ENCODE measurements at regions not wholly inside any gene's neighbourhood (a gene's known extent, or its start where the extent isn't known, plus 50 kb on each side); places are given as distances from the start of the nearest gene placed in this dataset.
"Not testable (repeated sequence)": the region's sequence is repeated elsewhere in the genome, so short reads cannot be mapped to it uniquely, and the experiment has no call there.

- DNase-seq, result no peak
Measured at GRCh38 chr2:175872721-175873120, 129.3 kb downstream of the LNPK start.

GRCh38 chr2:175872005-175872348, 130.1 kb downstream of the LNPK start:
- DNase-seq, result no peak

DNA sequence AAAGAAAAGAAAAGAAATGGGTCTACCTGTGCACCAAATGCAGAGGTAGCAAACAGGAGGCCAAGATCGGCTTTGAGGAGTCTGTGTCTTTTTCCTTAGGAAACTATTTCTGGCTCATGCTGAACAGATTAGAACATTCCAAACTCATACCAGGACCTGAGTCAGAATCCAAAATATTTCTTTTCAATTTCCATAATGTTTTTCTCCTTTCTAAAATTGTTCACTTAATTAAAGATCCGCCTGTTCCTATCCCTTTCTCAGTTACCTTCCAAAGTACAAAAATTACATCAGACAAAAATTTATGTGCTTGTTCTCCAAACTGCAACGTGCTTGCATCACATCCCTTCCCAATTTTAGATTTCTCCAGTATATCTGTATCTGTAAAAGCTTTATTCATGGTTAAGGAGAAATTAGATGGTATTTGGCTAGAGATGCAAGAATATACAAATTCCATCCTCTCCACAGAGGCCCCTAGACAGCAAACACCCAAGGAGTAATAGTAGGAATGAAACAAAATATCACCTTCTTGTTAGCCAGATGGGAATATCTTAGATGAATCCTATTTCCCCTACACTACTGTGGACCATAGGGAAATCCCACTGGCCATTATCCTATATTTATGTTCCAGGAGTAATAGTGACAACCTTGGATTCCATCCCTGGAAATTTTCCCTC, 130.6 kb downstream of the LNPK start:
- no peak for DNase-seq

GRCh38 chr2:175865716-175866115, 136.4 kb downstream of the LNPK start:
- DNase-seq, result no peak

GRCh38 chr2:175864137-175864850, 137.8 kb downstream of the LNPK start:
- DNase-seq, result no peak

DNA sequence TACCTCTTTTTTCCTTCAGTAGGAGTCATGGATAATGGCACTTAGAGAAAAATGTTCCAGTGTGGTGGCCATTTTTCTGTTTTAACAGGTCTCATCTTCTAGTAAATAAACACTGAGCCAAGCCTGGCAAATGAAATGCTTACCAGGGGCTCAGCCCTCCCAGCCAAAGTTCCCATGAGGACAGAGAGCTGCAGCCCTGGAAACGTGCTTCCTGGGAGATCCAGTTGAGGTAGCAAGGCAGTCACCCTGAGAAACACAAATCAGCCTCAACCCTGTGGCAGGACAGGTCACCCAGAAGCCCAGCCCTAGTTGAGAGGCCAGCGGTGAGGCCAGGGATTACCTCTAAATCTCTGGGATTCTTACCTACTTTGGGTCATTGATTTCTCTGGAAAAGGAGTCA, 140.1 kb downstream of the LNPK start:
- no peak for DNase-seq

DNA sequence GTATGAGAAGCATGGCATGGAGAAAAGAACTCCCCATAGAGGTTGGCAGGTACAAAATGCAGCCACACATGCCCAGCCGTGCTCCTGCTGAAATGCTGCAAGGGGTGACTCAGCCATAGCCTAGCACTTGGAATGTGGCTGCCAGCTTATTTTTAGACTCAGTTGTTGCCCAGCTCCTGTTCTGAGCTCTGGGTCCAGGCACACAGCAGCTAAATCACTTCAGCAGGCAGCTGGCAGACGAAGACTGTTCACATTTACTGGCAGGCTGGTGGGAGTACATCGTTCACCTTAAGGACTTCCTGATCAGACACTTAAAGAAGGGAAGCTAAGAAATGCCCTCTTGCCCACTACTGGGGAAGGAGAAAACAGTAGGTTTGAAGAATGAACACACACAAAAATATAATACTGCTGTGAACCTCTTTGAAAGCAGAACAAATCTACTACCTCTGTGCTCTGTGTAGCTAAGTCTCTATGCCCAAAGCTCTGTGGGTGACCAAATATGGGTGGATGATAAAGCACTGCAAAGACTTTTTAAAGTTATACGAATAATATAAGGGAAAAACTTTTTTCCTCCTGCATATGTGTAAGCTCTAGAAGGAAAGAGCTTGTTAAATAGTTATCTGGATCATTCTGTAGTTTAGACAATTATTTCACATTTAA, 146.1 kb downstream of the LNPK start:
- DNase-seq, result no peak

GRCh38 chr2:175855236-175855635, 146.8 kb downstream of the LNPK start:
- no peak for DNase-seq

DNA sequence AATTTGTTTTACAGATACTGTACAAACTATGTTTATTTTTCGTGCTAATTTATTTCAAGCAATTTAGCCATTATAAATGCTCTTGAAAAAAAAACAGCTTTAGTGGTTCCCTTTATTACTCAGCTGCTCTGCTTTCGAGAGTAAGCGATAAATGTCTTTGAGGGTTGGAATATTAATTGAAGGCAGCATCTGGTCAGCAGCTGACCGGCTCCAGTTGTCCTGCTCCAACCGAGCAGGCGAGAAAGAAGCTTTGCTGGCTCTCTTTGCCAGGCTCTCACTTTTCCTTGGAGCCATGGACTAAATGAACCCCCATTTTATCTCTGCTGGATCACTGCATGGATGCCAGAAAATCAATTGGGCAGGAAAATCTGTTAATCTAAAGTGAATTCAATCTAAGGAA, 147.4 kb downstream of the LNPK start:
- peak; percentile 25 for DNase-seq

- DNase-seq, result peak; percentile 23
Measured at GRCh38 chr2:175854129-175854528, 147.9 kb downstream of the LNPK start.

- DNase-seq, result no peak
Measured at GRCh38 chr2:175853616-175853890, 148.5 kb downstream of the LNPK start.

GRCh38 chr2:175852879-175853615, 149.0 kb downstream of the LNPK start:
- DNase-seq, result no peak

GRCh38 chr2:175847128-175847527, 154.9 kb downstream of the LNPK start:
- DNase-seq, result no peak

DNA sequence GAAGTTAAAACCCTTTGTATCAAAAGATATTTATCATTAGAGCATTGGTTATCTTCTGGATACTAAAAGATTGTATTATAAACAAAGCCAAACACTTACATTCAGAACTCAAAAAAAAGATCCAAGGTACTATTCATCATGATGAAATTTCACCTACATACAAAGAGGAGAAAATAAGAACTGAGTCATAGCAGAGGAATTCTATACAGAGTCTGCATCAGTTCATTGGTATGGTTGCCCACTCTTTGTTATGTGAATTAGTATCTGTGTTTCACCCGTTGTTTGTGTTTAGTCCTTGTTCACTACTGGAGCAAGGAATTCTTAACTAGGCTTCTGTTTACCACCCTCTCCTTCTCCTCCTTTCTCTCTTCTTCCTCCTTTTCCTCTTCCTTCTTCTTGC, 157.9 kb downstream of the LNPK start:
- no peak for DNase-seq

DNA sequence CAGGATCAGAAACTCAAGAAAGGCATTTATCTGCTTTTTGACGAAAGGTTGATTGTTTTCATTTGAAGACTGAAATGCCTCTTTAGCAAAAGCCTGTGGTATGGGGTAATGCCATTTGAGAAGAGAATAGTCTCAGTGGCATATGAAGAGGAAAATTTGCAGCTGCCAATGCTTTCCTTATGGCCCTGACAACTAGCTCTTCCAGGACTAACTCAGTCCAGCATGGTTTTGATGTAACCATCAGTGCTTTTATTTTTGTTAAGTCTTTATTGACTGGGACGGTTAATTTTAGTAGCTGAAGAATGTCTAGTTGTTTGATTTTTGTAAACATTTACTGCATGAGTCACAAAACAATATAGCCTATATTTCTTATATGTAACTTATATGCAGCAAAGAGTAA, 158.4 kb downstream of the LNPK start:
- no peak for DNase-seq

DNA sequence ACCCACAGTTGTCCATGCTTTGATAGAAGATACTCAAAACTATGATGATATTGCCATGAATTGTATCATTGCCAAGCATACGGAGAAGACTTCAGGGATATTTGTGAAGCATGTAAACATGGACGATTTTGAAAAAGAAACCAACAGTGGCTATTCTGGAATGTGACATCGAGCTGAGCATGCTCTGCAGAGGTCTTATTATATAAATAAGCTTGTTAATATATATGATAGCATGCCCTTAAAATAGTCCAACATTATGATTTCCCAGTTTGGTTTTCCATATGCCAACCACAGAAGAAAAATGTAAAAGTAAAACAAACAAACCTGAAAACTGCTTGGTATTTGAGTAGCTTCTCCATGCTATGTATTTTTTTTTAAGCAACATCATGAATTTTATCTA, 159.1 kb downstream of the LNPK start:
- DNase-seq, result no peak

GRCh38 chr2:175840765-175841164, 161.3 kb downstream of the LNPK start:
- DNase-seq, result not testable (repeated sequence)

DNA sequence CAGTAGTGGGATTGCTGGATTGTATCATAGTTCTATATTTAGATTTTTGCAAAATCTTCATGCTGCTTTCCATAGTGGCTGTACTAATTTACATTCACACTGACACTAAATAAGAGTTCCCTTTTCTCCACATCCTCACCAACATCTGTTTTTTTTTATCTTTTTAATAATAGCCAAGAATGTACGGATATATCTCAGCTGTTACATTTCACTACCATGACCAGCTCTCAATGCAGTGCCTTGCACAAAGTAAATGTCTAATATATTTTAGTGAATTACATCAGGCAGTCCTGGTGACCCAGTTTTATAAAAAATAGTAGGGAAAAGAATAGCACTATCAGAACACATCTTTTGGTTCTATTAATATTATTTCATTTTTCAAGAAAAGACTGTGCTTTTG, 161.8 kb downstream of the LNPK start:
- no peak for DNase-seq

DNA sequence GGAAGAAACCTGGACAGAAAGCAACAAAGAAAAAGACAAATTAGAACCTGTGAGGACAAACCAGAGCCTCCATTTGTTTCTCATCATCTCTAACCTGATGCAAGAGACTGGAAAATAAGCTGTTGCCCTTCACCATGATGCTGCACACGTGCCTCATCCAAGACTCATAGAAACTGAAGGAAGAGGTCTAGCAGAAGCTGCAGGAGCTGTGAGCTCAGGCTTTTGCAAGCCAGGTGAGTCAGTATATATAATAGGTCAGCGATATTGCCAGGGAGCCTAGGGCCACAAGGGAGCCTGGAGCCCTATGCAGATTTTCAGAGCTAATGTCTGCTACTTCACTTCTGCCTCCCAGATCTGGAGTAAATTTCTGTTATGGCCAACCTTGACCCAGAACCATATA, 163.1 kb downstream of the LNPK start:
- no peak for DNase-seq

DNA sequence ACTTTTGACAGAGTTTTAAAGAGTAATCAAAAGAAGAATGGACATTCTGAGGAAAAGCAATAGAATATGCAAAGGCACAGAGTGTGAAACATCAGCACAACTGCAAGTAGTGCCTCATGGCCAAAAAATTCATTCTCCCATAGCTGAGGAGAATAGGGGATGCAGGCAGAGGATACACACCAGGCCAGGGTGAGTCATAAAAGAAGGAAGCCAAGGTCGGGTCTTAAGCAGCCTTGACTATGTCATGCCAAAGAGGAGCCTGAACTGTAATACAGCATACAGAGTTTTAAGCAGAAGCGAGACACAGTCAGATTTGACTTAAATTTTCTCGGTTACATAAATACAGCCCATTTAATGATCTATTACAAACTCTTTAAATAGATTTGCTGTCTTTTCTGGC, 165.0 kb downstream of the LNPK start:
- DNase-seq, result no peak

- DNase-seq, result no peak
Measured at GRCh38 chr2:175836361-175836760, 165.7 kb downstream of the LNPK start.

DNA sequence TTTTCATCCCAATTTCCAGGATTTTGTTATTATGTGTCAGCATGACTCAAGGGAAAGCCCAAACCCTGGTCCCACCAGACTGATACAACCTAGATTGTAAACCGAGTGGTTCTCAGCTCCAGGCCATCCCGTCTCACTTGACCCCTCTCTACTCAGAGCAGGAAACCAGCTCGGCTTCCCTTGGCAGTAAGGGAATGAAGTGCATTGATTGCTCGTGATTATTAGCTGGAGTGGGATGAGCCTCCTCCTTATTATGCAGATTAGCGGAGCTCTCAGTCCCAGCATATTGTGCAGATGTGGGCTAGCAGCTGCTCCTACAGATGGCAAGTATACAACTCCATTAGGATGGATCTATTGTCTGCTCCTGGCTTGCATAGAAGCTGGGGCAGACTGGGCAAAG, 167.6 kb downstream of the LNPK start:
- no peak for DNase-seq

- DNase-seq, result no peak
Measured at GRCh38 chr2:175832866-175833265, 169.2 kb downstream of the LNPK start.

GRCh38 chr2:175829741-175830140, 172.3 kb downstream of the LNPK start:
- DNase-seq, result no peak

Measured in NCI-H1092 (cell line).